HG03175 (cell line): ENCODE measurements at regions not wholly inside any gene's neighbourhood (a gene's known extent, or its start where the extent isn't known, plus 50 kb on each side); places are given as distances from the start of the nearest gene placed in this dataset.
"Not testable (repeated sequence)": the region's sequence is repeated elsewhere in the genome, so short reads cannot be mapped to it uniquely, and the experiment has no call there.

Experiments used
- ATAC-seq: cut with Tn5 transposase; IDR thresholded peaks from one replicate; pipeline ENCODE4 v1.9.1; 2021; ENCODE audit warnings: mild to moderate bottlenecking, moderate library complexity; ENCODE audit not compliant: unreplicated experiment

- ATAC-seq = no peak
These were observed 1007.2 kb downstream of the REEP3 start for GRCh38 chr10:64528294-64529002.

GRCh38 chr10:64529003-64529350 is 1007.8 kb downstream of the REEP3 start:
- ATAC-seq = no peak

GRCh38 chr10:64534616-64535015 is 1013.4 kb downstream of the REEP3 start:
- ATAC-seq = no peak

- no peak for ATAC-seq
These were observed 1014.1 kb downstream of the REEP3 start for GRCh38 chr10:64535131-64535867.

GRCh38 chr10:64537112-64537511 is 1015.9 kb downstream of the REEP3 start:
- ATAC-seq = no peak

GRCh38 chr10:64537928-64538327 is 1016.7 kb downstream of the REEP3 start:
- no peak for ATAC-seq

GRCh38 chr10:64546073-64546472 is 1024.9 kb downstream of the REEP3 start:
- no peak for ATAC-seq

- no peak for ATAC-seq
These were observed 1026.0 kb downstream of the REEP3 start for GRCh38 chr10:64547168-64547567.

- ATAC-seq = no peak
These were observed 1034.5 kb downstream of the REEP3 start for GRCh38 chr10:64555666-64556065.

- ATAC-seq = no peak
These were observed 1037.1 kb downstream of the REEP3 start for GRCh38 chr10:64558094-64558835.

- no peak for ATAC-seq
These were observed 1049.9 kb downstream of the REEP3 start for GRCh38 chr10:64571056-64571455.

- no peak for ATAC-seq
These were observed 1052.6 kb downstream of the REEP3 start for GRCh38 chr10:64573623-64574325.

GRCh38 chr10:64574371-64574770 is 1053.2 kb downstream of the REEP3 start:
- no peak for ATAC-seq

- no peak for ATAC-seq
These were observed 1055.3 kb downstream of the REEP3 start for GRCh38 chr10:64576497-64576896.

- not testable (repeated sequence) for ATAC-seq
These were observed 1057.6 kb downstream of the REEP3 start for GRCh38 chr10:64578757-64579156.

GRCh38 chr10:64586934-64587503 is 1065.8 kb downstream of the REEP3 start:
- no peak for ATAC-seq

GRCh38 chr10:64594072-64594471 is 1072.9 kb downstream of the REEP3 start:
- ATAC-seq = no peak

GRCh38 chr10:64598600-64598999 is 1077.4 kb downstream of the REEP3 start:
- ATAC-seq = no peak

- no peak for ATAC-seq
These were observed 1080.1 kb downstream of the REEP3 start for GRCh38 chr10:64601298-64601697.

- no peak for ATAC-seq
These were observed 1095.9 kb downstream of the REEP3 start for GRCh38 chr10:64617085-64617484.

GRCh38 chr10:64619102-64619501 is 1097.9 kb downstream of the REEP3 start:
- ATAC-seq = no peak
